Mesendoderm (in vitro differentiated cells): ENCODE measurements at regions not wholly inside any gene's neighbourhood (a gene's known extent, or its start where the extent isn't known, plus 50 kb on each side); places are given as distances from the start of the nearest gene placed in this dataset.
"Not testable (repeated sequence)": the region's sequence is repeated elsewhere in the genome, so short reads cannot be mapped to it uniquely, and the experiment has no call there.

Experiments used
- DNase-seq: peaks from one replicate; pipeline ENCODE4 v3.0.0; 2013
- H2AK5ac ChIP-seq: 2 replicates; pipeline ENCODE4 v1.6.1; 2013; ENCODE audit warnings: low read length, inconsistent platforms
- H2BK120ac ChIP-seq: 2 replicates; pipeline ENCODE4 v1.6.1; 2013; ENCODE audit warnings: low read depth, mild to moderate bottlenecking, low read length, moderate library complexity, mixed read lengths
- H2BK15ac ChIP-seq: replicated peaks from 2 replicates; pipeline ENCODE4 v1.6.1; 2013; ENCODE audit warnings: low read depth, mild to moderate bottlenecking, moderate library complexity
- H2BK5ac ChIP-seq: 2 replicates; pipeline ENCODE4 v1.6.1; 2013; ENCODE audit warnings: low read length, inconsistent platforms
- H3K18ac ChIP-seq: 2 replicates; pipeline ENCODE4 v1.6.1; 2013; ENCODE audit warnings: mild to moderate bottlenecking, low read length, mixed read lengths
- H3K23ac ChIP-seq: one replicate; pipeline ENCODE4 v1.6.1; 2013; ENCODE audit warnings: low read length
- H3K27ac ChIP-seq: 2 replicates; pipeline ENCODE4 v1.5.1; 2013; ENCODE audit warnings: low read depth, mild to moderate bottlenecking, inconsistent platforms, low read length, moderate library complexity
- H3K27me3 ChIP-seq: 2 replicates; pipeline ENCODE4 v1.6.1; 2013; ENCODE audit warnings: low read length, control low read depth, mild to moderate bottlenecking, inconsistent platforms; ENCODE audit not compliant: insufficient read depth, poor library complexity
- H3K36me3 ChIP-seq: 2 replicates; pipeline ENCODE4 v1.6.1; 2013; ENCODE audit warnings: low read length, inconsistent platforms; ENCODE audit not compliant: control insufficient read depth, insufficient read depth
- H3K4ac ChIP-seq: one replicate; pipeline ENCODE4 v1.6.1; 2013; ENCODE audit warnings: low read depth, mild to moderate bottlenecking, low read length, moderate library complexity
- H3K4me1 ChIP-seq: 2 replicates; pipeline ENCODE4 v1.6.1; 2013; ENCODE audit warnings: low read depth, low read length, inconsistent platforms; ENCODE audit not compliant: control insufficient read depth
- H3K4me2 ChIP-seq: 2 replicates; pipeline ENCODE4 v1.6.1; 2013; ENCODE audit warnings: low read length
- H3K4me3 ChIP-seq: 2 replicates; pipeline ENCODE4 v1.5.1; 2013; ENCODE audit warnings: mild to moderate bottlenecking, low read length
- H3K56ac ChIP-seq: one replicate; pipeline ENCODE4 v1.6.1; 2013; ENCODE audit warnings: low read length
- H3K79me1 ChIP-seq: 2 replicates; pipeline ENCODE4 v1.6.1; 2013; ENCODE audit warnings: low read length, inconsistent platforms
- H3K79me2 ChIP-seq: 2 replicates; pipeline ENCODE4 v1.6.1; 2013; ENCODE audit warnings: mild to moderate bottlenecking, low read length; ENCODE audit not compliant: control insufficient read depth, insufficient read depth
- H3K9ac ChIP-seq: 2 replicates; pipeline ENCODE4 v1.6.1; 2013; ENCODE audit warnings: low read length, inconsistent platforms
- H4K5ac ChIP-seq: one replicate; pipeline ENCODE4 v1.6.1; 2013; ENCODE audit warnings: low read length
- H4K8ac ChIP-seq: one replicate; pipeline ENCODE4 v1.6.1; 2013; ENCODE audit warnings: low read depth, mild to moderate bottlenecking, control low read depth, low read length, moderate library complexity
- WGBS: extraction: QIAGEN DNeasy Blood & Tissue Kit; methylation state at CpG from one replicate; pipeline ENCODE4 v1.1.7; 2013; ENCODE audit warnings: low lambda C conversion rate, missing lambda C conversion rate; ENCODE audit not compliant: insufficient coverage; ENCODE audit errors: extremely low coverage; 5-methylcytosine and 5-hydroxymethylcytosine counted together

DNA sequence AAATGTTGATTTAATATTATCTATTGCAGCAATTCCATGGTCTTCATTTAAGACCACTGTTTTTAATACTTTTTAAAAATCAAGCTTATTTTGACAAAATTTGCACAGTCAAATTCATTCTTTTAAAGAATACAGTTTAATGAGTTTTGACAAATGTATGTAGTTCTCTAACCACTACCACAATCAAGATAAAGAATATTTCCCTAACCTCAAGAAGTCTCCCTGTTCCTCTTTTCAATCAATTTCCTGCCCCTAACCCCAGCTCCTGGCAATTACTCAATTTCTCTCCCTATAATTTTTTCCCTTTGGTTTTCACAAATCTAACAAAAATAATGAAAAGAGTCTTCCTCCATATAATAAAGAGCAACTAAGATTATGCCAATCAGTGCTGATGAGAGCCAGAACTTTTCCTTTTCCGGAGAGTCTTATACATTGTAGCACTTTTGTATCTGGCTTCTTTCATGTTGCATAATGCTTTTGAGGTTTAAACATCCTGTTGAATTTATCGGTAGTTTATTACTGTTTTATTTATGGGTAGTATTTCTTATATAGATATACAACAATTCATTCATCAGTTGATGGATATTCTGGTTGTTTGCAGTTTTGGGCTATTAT is 231.7 kb downstream of the AASDHPPT start:
- H3K4me1 ChIP-seq, result no peaks in the 10 kb centered on the region
- no peak overlapping the region for H3K4me3 ChIP-seq
- no peak overlapping the region for H3K23ac ChIP-seq
- H3K9ac ChIP-seq, result no peak overlapping the region
- H4K8ac ChIP-seq, result no peak overlapping the region
- H4K5ac ChIP-seq, result no peak overlapping the region
- no peaks in the 10 kb centered on the region for H3K79me2 ChIP-seq
- no peak overlapping the region for H3K56ac ChIP-seq
- no peak overlapping the region for H3K4ac ChIP-seq
- no peak overlapping the region for H2BK15ac ChIP-seq
- DNase-seq, result no peak
- no peak overlapping the region for H3K27ac ChIP-seq
- no peaks in the 10 kb centered on the region for H3K36me3 ChIP-seq
- no peak overlapping the region for H2AK5ac ChIP-seq
- no peak overlapping the region for H3K18ac ChIP-seq
- no peak overlapping the region for H3K4me2 ChIP-seq
- H2BK120ac ChIP-seq, result no peak overlapping the region
- no CpG with 5 or more reads among the region's 2 CpGs for WGBS
- H3K27me3 ChIP-seq, result no peaks in the 10 kb centered on the region
- no peak overlapping the region for H2BK5ac ChIP-seq
- H3K79me1 ChIP-seq, result no peaks in the 10 kb centered on the region

GRCh38 chr11:106311531-106312230 is 234.2 kb downstream of the AASDHPPT start:
- Histone ChIP-seq H3K18ac (no peak overlapping the region), H3K79me2 (no peaks in the 10 kb centered on the region), H2BK5ac (no peak overlapping the region), H3K9ac (no peak overlapping the region), H3K56ac (no peak overlapping the region), H3K27me3 (no peaks in the 10 kb centered on the region), H3K4me2 (no peak overlapping the region), H2BK120ac (no peak overlapping the region), H3K23ac (no peak overlapping the region), H3K4me1 (no peaks in the 10 kb centered on the region), H3K4ac (no peak overlapping the region), H4K8ac (no peak overlapping the region), H3K4me3 (no peak overlapping the region), H3K79me1 (no peaks in the 10 kb centered on the region), H2BK15ac (no peak overlapping the region), H4K5ac (no peak overlapping the region), H3K27ac (no peak overlapping the region), H2AK5ac (no peak overlapping the region), H3K36me3 (no peaks in the 10 kb centered on the region)
- no CpG with 5 or more reads among the region's 3 CpGs for WGBS
- DNase-seq, result no peak

GRCh38 chr11:106317208-106317773 is 239.8 kb downstream of the AASDHPPT start:
- no CpG with 5 or more reads among the region's 36 CpGs for WGBS
- not testable (repeated sequence) for H3K23ac ChIP-seq, H2BK15ac ChIP-seq

GRCh38 chr11:106321601-106322000 is 244.1 kb downstream of the AASDHPPT start:
- no peak overlapping the region for H3K9ac ChIP-seq
- no peaks in the 10 kb centered on the region for H3K79me2 ChIP-seq
- H3K4me1 ChIP-seq, result peaks cover 3% of the 10 kb centered on the region
- H4K5ac ChIP-seq, result no peak overlapping the region
- H2BK120ac ChIP-seq, result no peak overlapping the region
- H3K23ac ChIP-seq, result no peak overlapping the region
- H3K4ac ChIP-seq, result no peak overlapping the region
- no peak overlapping the region for H2BK15ac ChIP-seq
- no peak overlapping the region for H3K56ac ChIP-seq
- no peak overlapping the region for H3K27ac ChIP-seq
- H2AK5ac ChIP-seq, result no peak overlapping the region
- H3K79me1 ChIP-seq, result no peaks in the 10 kb centered on the region
- no peak overlapping the region for H3K18ac ChIP-seq
- no peaks in the 10 kb centered on the region for H3K36me3 ChIP-seq
- no CpG with 5 or more reads among the region's 1 CpG for WGBS
- no peak for DNase-seq
- H2BK5ac ChIP-seq, result no peak overlapping the region
- no peak overlapping the region for H3K4me3 ChIP-seq
- no peak overlapping the region for H3K4me2 ChIP-seq
- no peaks in the 10 kb centered on the region for H3K27me3 ChIP-seq
- no peak overlapping the region for H4K8ac ChIP-seq

More at GRCh38 chr11:106317208-106317773, 239.8 kb downstream of the AASDHPPT start:
- H3K4me1 ChIP-seq, H3K27ac ChIP-seq, H3K79me1 ChIP-seq, H2BK5ac ChIP-seq, H3K36me3 ChIP-seq, H2BK120ac ChIP-seq, H3K4me3 ChIP-seq, H3K4ac ChIP-seq, H3K56ac ChIP-seq, H3K79me2 ChIP-seq, H3K4me2 ChIP-seq, H4K5ac ChIP-seq, H3K27me3 ChIP-seq, H3K18ac ChIP-seq, DNase-seq, H2AK5ac ChIP-seq, H4K8ac ChIP-seq, H3K9ac ChIP-seq: not testable (repeated sequence)

DNA sequence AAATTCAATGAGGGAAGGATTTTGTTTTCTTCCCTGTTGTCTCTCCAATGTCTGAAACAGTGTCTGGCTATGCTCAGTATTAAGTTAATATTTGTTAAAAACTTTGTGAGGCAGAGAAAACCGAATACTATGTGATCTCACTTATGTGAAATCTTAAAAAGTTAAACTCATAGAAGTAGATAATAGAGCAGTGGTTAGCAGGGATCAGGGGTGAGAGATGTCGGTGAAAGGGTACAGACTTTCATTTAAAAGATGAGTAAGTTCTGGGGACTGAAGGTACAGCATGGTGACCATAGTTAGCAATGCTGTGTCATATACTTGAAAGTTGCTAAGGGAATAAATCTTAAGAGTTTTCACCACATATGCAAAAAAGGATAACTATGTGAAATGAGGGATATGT is 244.6 kb downstream of the AASDHPPT start:
- no CpG with 5 or more reads among the region's 2 CpGs for WGBS
- no peak overlapping the region for H2BK15ac ChIP-seq
- no peak overlapping the region for H2AK5ac ChIP-seq
- peaks cover 5% of the 10 kb centered on the region for H3K4me1 ChIP-seq
- H3K23ac ChIP-seq, result no peak overlapping the region
- H2BK5ac ChIP-seq, result no peak overlapping the region
- H3K9ac ChIP-seq, result no peak overlapping the region
- DNase-seq, result no peak
- H3K36me3 ChIP-seq, result no peaks in the 10 kb centered on the region
- no peak overlapping the region for H3K27ac ChIP-seq
- H4K5ac ChIP-seq, result no peak overlapping the region
- no peaks in the 10 kb centered on the region for H3K27me3 ChIP-seq
- H3K56ac ChIP-seq, result no peak overlapping the region
- no peak overlapping the region for H3K4ac ChIP-seq
- no peak overlapping the region for H3K4me2 ChIP-seq
- no peak overlapping the region for H3K4me3 ChIP-seq
- no peak overlapping the region for H4K8ac ChIP-seq
- H3K18ac ChIP-seq, result no peak overlapping the region
- H2BK120ac ChIP-seq, result no peak overlapping the region
- no peaks in the 10 kb centered on the region for H3K79me2 ChIP-seq
- no peaks in the 10 kb centered on the region for H3K79me1 ChIP-seq
